ENCODE measurements at regions not wholly inside any gene's neighbourhood (a gene's known extent, or its start where the extent isn't known, plus 50 kb on each side); places are given as distances from the start of the nearest gene placed in this dataset.
A peak's percentile ranks its signal among the peaks of the same experiment; 100 is the strongest.

- peaks cover 0 to 16% (median 2%) of the 10 kb centered on the region in 5 donors for H3K27me3 Mint-ChIP-seq
- no peak overlapping the region for H3K4me3 Mint-ChIP-seq
- no peaks in the 10 kb centered on the region for H3K9me3 Mint-ChIP-seq
- H3K4me1 Mint-ChIP-seq = no peaks in the 10 kb centered on the region
- DNase-seq (no peak), ATAC-seq (no peak)
- POLR2A ChIA-PET = no interaction called here
- no peaks in the 10 kb centered on the region for H3K36me3 Mint-ChIP-seq
- H3K27ac Mint-ChIP-seq = no peak overlapping the region
These were observed 620.3 kb upstream of the CDH4 start for GRCh38 chr20:60631585-60632287.

DNA sequence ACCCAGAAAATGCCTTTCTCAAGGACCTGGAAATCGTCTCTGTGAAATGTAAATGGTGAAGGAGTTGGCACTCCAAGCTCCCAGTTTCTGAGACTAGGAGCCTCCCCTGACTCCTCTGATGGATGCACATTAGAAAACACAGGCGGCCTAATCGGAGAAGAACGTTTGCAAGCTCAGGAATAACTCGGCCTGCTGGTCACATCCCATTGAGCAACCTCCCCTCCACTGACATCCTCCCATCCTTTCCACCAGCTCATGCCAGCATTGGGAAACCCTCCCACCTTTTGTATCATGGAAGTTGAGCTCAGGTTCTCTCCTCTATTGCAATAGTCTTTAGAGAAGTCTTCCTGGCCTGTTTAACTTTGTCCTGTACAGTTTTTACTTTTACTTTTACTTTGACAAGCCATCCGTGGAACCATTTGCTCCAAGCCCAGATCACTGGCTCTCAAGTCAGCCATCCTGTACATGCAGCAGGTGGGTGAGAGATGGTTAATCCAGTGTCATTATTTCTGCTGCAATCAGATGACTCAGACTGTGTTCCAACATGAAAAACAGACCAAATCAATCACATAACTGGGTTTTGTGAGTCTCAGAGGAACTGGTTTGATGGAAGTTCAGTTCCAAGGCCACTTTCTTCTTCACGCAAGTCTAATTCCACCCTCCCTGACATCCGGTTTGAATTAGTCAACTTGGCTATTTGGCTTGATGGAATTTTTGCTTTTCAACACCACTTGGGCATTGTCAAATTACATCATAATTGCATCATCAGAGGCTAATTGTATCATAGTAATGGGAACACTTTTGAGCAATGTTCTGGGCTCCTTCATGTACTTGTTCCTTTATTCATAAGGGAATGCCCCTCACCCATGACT lies 619.4 kb upstream of the CDH4 start:
- Mint-ChIP-seq H3K27me3 (peaks cover 0 to 16% (median 5%) of the 10 kb centered on the region in 5 donors), H3K9me3 (no peaks in the 10 kb centered on the region), H3K4me1 (no peaks in the 10 kb centered on the region), H3K36me3 (no peaks in the 10 kb centered on the region), H3K27ac (no peak overlapping the region), H3K4me3 (no peak overlapping the region)
- POLR2A ChIA-PET = no interaction called here
- no peak for DNase-seq
- ATAC-seq = no peak

GRCh38 chr20:60634491-60635172 lies 617.4 kb upstream of the CDH4 start:
- H3K9me3 Mint-ChIP-seq = no peaks in the 10 kb centered on the region
- POLR2A ChIA-PET = no interaction called here
- no peak for ATAC-seq
- H3K27ac Mint-ChIP-seq = no peak overlapping the region
- DNase-seq = no peak
- H3K4me3 Mint-ChIP-seq = no peak overlapping the region
- H3K4me1 Mint-ChIP-seq = no peaks in the 10 kb centered on the region
- peaks cover 0 to 6% (median 3%) of the 10 kb centered on the region in 5 donors for H3K27me3 Mint-ChIP-seq
- H3K36me3 Mint-ChIP-seq = no peaks in the 10 kb centered on the region

GRCh38 chr20:60636417-60636816 lies 615.6 kb upstream of the CDH4 start:
- H3K9me3 Mint-ChIP-seq = no peaks in the 10 kb centered on the region
- DNase-seq (no peak), ATAC-seq (no peak)
- no peak overlapping the region for H3K4me3 Mint-ChIP-seq
- H3K27ac Mint-ChIP-seq = no peak overlapping the region
- H3K27me3 Mint-ChIP-seq = peaks cover 0 to 6% (median 3%) of the 10 kb centered on the region in 5 donors
- H3K36me3 Mint-ChIP-seq = no peaks in the 10 kb centered on the region
- POLR2A ChIA-PET = no interaction called here
- H3K4me1 Mint-ChIP-seq = no peaks in the 10 kb centered on the region

DNA sequence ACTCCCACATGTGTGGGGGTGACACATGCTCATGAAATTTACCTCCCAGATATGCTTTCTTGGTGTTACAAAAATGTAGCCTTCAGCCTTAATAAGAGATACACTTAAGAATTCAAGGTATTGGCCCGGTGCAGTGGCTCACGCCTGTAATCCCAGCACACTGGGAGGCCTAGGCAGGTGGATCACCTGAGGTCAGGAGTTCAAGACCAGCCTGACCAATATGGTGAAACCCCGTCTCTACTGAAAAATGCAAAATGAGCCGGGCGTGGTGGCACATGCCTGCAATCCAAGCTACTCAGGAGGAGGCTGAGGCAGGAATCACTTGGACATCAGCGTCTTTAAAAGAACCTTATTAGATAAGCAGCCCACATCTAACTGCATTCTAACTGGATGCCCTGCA lies 614.3 kb upstream of the CDH4 start:
- Mint-ChIP-seq H3K4me3 (no peak overlapping the region), H3K27me3 (peaks cover 0 to 9% (median 3%) of the 10 kb centered on the region in 5 donors), H3K4me1 (no peaks in the 10 kb centered on the region), H3K36me3 (no peaks in the 10 kb centered on the region), H3K27ac (no peak overlapping the region), H3K9me3 (no peaks in the 10 kb centered on the region)
- no peak for DNase-seq
- POLR2A ChIA-PET = no interaction called here
- no peak for ATAC-seq

GRCh38 chr20:60638430-60639098 lies 613.5 kb upstream of the CDH4 start:
- DNase-seq (no peak), ATAC-seq (no peak)
- peaks cover 0 to 12% (median 3%) of the 10 kb centered on the region in 5 donors for H3K27me3 Mint-ChIP-seq
- POLR2A ChIA-PET = no interaction called here
- H3K4me3 Mint-ChIP-seq = no peak overlapping the region
- H3K9me3 Mint-ChIP-seq = no peaks in the 10 kb centered on the region
- no peaks in the 10 kb centered on the region for H3K4me1 Mint-ChIP-seq
- H3K36me3 Mint-ChIP-seq = no peaks in the 10 kb centered on the region
- H3K27ac Mint-ChIP-seq = no peak overlapping the region

DNA sequence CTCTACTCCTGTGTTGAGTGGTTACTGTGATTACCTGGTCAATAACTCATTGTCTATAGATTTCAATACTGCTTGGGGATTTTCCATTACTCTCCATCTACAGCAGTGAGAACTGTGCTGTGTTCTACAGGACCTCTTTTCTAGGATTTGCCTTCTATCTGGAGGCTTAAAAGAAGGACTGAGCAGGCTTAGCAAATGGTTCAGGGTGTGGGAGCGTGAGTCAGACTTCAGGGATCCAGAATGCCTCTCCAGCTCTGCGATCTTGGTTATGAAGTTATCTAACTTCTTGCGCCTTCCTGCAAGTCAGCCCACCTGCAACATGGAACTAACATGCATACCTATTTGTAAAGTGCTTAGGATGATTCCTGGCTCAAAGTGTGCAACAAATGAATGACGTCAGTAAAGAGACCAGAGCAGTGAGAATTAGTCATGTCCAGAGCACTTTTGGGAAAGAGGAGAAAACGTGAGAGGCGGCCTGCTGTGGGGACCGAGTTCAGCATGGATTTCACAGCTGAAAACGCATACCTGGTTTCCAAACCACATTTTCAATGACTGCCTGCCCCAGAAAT lies 610.1 kb upstream of the CDH4 start:
- Mint-ChIP-seq H3K4me1 (no peaks in the 10 kb centered on the region), H3K4me3 (no peak overlapping the region), H3K27me3 (peaks cover 0 to 9% (median under 1%) of the 10 kb centered on the region in 5 donors), H3K9me3 (peaks cover 0 to 8% (median 0%) of the 10 kb centered on the region in 9 donors), H3K36me3 (no peaks in the 10 kb centered on the region), H3K27ac (no peak overlapping the region)
- ATAC-seq (no peak), DNase-seq (no peak)
- POLR2A ChIA-PET = no interaction called here

DNA sequence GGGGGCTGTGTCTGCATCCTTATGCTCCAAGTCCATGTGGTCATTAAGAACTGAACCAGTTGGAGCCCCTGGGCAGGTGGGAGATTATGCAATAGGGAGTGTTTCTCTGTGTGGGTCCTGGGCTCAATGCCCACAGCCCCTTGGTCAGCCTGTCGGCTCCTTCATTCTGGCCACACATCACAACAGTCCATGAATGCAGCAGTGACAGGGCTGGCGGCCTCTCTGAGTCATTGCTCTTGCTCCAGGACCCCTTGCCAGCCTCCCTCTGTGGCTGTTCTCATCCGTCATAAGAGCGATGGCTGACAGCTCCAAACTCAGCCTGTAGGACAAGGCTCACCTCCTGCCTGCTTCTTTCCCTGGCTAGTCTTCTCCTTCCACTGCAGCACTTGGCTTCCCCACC lies 609.5 kb upstream of the CDH4 start:
- POLR2A ChIA-PET = no interaction called here
- ATAC-seq (no peak), DNase-seq (no peak)
- Mint-ChIP-seq H3K4me3 (no peak overlapping the region), H3K27ac (no peak overlapping the region), H3K4me1 (no peaks in the 10 kb centered on the region), H3K27me3 (peaks cover 0 to 9% (median 0%) of the 10 kb centered on the region in 5 donors), H3K9me3 (peaks cover 0 to 9% (median 1%) of the 10 kb centered on the region in 9 donors), H3K36me3 (no peaks in the 10 kb centered on the region)

DNA sequence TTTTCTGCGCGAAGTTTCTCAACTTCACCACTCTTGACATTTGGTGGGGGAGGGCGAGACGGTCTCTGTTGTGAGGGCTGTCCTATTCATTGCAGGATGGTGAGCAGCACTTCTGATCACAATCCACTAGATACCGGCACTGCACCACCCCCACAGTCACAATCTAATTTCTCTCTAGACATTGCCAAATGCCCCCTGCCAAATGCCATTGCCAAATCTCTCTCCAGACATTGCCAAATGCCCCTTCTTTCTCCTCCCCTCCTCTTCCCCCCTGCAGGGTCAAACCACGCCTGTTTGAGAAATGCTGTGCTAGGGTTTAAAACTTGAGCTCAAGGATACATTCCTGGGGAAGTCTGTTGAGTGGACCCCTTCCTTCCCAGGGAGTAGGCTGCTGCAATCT lies 603.5 kb upstream of the CDH4 start:
- H3K4me3 Mint-ChIP-seq = no peak overlapping the region
- no peaks in the 10 kb centered on the region for H3K36me3 Mint-ChIP-seq
- DNase-seq (no peak), ATAC-seq (no peak)
- no peaks in the 10 kb centered on the region for H3K4me1 Mint-ChIP-seq
- POLR2A ChIA-PET = no interaction called here
- peaks cover 0 to 15% (median 4%) of the 10 kb centered on the region in 5 donors for H3K27me3 Mint-ChIP-seq
- H3K27ac Mint-ChIP-seq = no peak overlapping the region
- peaks cover 0 to 13% (median 3%) of the 10 kb centered on the region in 9 donors for H3K9me3 Mint-ChIP-seq

DNA sequence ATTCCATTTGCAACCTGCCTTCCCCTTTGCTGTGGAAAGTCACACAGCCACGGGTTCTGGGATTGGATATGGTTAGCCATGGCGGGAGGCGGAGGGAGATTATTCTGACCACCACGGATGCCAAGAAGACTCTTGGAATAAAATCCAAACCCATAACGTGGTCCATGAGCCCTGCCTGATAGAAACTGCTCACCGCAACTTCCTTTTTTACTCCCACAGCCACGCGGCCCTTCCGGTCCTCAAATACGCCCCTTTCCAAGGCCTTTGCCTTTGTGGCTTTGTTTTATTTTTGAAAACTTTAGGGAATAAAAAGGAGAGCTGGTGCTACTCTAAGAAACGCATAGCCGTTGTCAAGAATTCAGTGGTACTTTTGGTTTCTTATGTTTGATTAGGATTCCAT lies 602.5 kb upstream of the CDH4 start:
- Mint-ChIP-seq H3K27me3 (peaks cover 0 to 18% (median 6%) of the 10 kb centered on the region in 5 donors), H3K4me3 (no peak overlapping the region), H3K27ac (peak overlapping the region in 1 of 10 donors; percentile 15), H3K36me3 (no peaks in the 10 kb centered on the region), H3K4me1 (no peaks in the 10 kb centered on the region), H3K9me3 (peaks cover 0 to 15% (median 3%) of the 10 kb centered on the region in 9 donors)
- ATAC-seq (no peak), DNase-seq (no peak)
- POLR2A ChIA-PET = no interaction called here

DNA sequence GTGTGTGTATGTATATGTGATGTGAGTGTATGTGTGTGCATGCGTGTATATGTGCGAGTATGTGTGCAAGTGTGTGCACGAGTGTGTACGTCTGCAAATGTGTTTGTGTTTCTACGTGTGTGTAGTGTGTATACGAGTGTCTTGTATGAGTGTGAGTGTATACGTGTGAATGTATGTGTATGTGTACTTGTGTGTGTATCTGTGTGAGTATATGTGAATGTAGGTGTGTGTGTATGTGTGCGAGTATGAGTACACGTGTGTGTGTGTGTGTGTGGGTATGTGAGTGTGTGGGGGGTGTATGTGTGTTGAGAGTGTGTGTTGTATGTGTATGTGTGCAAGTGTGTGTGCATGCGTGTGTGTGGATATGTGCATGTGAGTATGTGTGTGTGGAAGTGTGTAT lies 602.0 kb upstream of the CDH4 start:
- H3K27ac Mint-ChIP-seq = no peak overlapping the region
- no peaks in the 10 kb centered on the region for H3K4me1 Mint-ChIP-seq
- no peaks in the 10 kb centered on the region for H3K36me3 Mint-ChIP-seq
- POLR2A ChIA-PET = no interaction called here
- peaks cover 0 to 21% (median 3%) of the 10 kb centered on the region in 9 donors for H3K9me3 Mint-ChIP-seq
- ATAC-seq (no peak), DNase-seq (no peak)
- H3K4me3 Mint-ChIP-seq = no peak overlapping the region
- peaks cover 0 to 19% (median 6%) of the 10 kb centered on the region in 5 donors for H3K27me3 Mint-ChIP-seq

DNA sequence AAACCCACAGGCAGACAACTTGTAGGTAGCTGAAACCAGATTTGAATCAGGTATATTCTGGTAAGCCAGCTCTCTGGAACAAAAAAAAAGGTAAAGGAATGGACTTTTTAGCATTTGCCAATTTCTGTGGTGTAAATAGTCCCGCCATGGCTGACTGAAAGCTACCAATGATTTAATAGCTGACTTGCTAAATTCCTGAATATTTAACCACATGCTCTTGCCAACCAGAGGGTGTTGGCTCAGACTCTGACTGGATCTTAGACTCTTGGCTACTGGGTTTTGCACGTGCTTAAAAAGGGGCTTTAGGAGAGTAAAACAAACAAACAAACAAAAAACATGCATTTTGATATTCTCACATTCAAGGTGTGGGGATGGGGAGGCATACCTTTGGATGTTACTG lies 600.0 kb upstream of the CDH4 start:
- Mint-ChIP-seq H3K4me3 (no peak overlapping the region), H3K9me3 (peaks cover 0 to 23% (median 5%) of the 10 kb centered on the region in 9 donors), H3K4me1 (no peaks in the 10 kb centered on the region), H3K36me3 (peaks cover 0 to 7% (median 0%) of the 10 kb centered on the region in 3 donors), H3K27ac (no peak overlapping the region), H3K27me3 (peaks cover 0 to 33% (median 9%) of the 10 kb centered on the region in 5 donors)
- DNase-seq = no peak
- ATAC-seq = no peak
- POLR2A ChIA-PET = no interaction called here
